ENCODE measurements at regions not wholly inside any gene's neighbourhood (a gene's known extent, or its start where the extent isn't known, plus 50 kb on each side); places are given as distances from the start of the nearest gene placed in this dataset.

DNA sequence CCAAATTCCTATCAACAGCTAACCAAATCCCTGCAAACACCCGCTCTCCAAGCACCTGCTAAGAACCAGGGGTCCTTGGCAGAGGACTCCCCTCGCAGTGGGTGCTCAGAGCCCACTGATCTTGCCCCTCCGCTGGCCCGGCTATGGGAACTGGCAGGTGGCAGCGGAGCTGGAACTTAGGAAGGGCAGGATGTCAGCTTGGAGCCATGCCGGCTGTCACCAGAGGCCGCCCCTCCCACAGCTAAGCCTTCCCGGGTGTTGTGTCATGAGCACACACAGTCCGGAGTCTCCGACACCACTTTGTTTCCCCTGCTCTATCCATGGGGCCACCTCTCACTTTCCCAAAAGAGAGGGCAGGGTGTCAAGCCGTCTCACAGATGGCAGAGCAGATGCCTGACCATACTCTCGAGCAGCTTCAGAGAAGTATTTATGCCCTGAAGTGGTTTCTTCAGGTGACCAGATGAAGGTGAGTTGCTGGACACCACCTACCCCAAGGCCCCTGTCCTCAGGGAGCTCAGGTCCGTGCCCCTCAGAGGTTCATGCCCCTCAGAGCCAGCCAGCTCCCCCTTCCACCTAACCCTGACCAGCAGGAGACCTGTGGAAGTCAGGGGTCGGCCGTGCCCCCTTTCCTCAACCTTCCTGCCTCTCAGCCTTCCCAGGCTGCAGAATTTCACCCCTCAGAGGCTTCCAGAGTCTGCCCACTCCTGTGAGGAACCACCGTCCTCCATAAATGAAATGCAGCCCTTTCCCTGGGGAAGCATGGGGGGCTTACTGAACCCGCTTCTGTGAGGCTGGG is 545.7 kb upstream of the B3GAT1 start:
- Histone ChIP-seq H3K79me2 (ENCODE audit: insufficient read depth, low read length) (no peaks in the 10 kb centered on the region), H3K4me3 (replicated peaks in 1 of 2; ENCODE audit: low read depth in 1 of 2, low read length in 2 of 2) (no peak overlapping the region), H4K20me1 (ENCODE audit: insufficient read depth) (no peaks in the 10 kb centered on the region), H3K4me2 (ENCODE audit: low read length) (no peak overlapping the region), H3K27ac (ENCODE audit: low read depth, low read length) (no peak overlapping the region), H3K9me2 (ENCODE audit: insufficient read depth) (no peaks in the 10 kb centered on the region), H3K27me3 (ENCODE audit: insufficient read depth, low read length) (peaks cover 11% of the 10 kb centered on the region), H2AFZ (ENCODE audit: low read depth, low read length, poor library complexity, severe bottlenecking) (no peak overlapping the region), H3K9ac (ENCODE audit: low read length) (no peak overlapping the region), H3K4me1 (ENCODE audit: control insufficient read depth in 1 of 2, insufficient read depth in 2 of 2, low read length in 2 of 2) (no peaks in the 10 kb centered on the region), H3K36me3 (ENCODE audit: control insufficient read depth in 1 of 2, insufficient read depth in 2 of 2, low read length in 2 of 2) (no peaks in the 10 kb centered on the region), H3K9me3 (ENCODE audit: control insufficient read depth in 1 of 2, insufficient read depth in 1 of 2, low read depth in 1 of 2, low read length in 2 of 2) (no peaks in the 10 kb centered on the region)
- ChIA-PET RAD21 (ENCODE audit: low non-redundant PET in 1 of 2, low total read pairs in 2 of 2, uncharacterized antibody in 2 of 2, unreplicated experiment in 2 of 2) (no interaction called here), CTCF (no interaction called here), POLR2A (no interaction called here)
- no peak for ATAC-seq
- TF ChIP-seq FOSL1 (IDR thresholded peaks at IDR 0.05; ENCODE audit: low read depth) (no peak), SIN3A (IDR thresholded peaks at IDR 0.05; ENCODE audit: low read depth) (no peak), CEBPB (IDR thresholded peaks at IDR 0.05; ENCODE audit: low read depth) (no peak), RAD21 (IDR thresholded peaks at IDR 0.05; ENCODE audit: low read depth) (no peak), ELF1 (IDR thresholded peaks at IDR 0.05; ENCODE audit: borderline replicate concordance, low read depth) (no peak), EGR1 (IDR thresholded peaks at IDR 0.05; ENCODE audit: low read depth) (no peak), EZH2phosphoT487 (IDR thresholded peaks at IDR 0.05; ENCODE audit: borderline replicate concordance) (no peak), SP1 (IDR thresholded peaks at IDR 0.05; ENCODE audit: low read depth) (no peak), SRF (IDR thresholded peaks at IDR 0.05; ENCODE audit: low read depth) (no peak), TCF7L2 (IDR thresholded peaks at IDR 0.05; ENCODE audit: borderline replicate concordance, extremely low read depth, insufficient read depth, insufficient read length) (no peak), POLR2AphosphoS5 (IDR thresholded peaks at IDR 0.05; ENCODE audit: low read depth, low read length) (no peak), POLR2A (IDR thresholded peaks at IDR 0.05; ENCODE audit: borderline replicate concordance, extremely low read depth, insufficient read depth, insufficient read length) (no peak), JUND (IDR thresholded peaks at IDR 0.05) (no peak)
- TF ChIP-seq, protein P1, sequence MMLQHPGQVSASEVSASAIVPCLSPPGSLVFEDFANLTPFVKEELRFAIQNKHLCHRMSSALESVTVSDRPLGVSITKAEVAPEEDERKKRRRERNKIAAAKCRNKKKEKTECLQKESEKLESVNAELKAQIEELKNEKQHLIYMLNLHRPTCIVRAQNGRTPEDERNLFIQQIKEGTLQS (IDR thresholded peaks at IDR 0.05) = no peak
- TF ChIP-seq, protein P2, sequence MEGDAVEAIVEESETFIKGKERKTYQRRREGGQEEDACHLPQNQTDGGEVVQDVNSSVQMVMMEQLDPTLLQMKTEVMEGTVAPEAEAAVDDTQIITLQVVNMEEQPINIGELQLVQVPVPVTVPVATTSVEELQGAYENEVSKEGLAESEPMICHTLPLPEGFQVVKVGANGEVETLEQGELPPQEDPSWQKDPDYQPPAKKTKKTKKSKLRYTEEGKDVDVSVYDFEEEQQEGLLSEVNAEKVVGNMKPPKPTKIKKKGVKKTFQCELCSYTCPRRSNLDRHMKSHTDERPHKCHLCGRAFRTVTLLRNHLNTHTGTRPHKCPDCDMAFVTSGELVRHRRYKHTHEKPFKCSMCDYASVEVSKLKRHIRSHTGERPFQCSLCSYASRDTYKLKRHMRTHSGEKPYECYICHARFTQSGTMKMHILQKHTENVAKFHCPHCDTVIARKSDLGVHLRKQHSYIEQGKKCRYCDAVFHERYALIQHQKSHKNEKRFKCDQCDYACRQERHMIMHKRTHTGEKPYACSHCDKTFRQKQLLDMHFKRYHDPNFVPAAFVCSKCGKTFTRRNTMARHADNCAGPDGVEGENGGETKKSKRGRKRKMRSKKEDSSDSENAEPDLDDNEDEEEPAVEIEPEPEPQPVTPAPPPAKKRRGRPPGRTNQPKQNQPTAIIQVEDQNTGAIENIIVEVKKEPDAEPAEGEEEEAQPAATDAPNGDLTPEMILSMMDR (IDR thresholded peaks at IDR 0.05 in 2 of 3, conservative IDR thresholded peaks at IDR 0.05 in 1 of 3; ENCODE audit: borderline replicate concordance in 1 of 3, insufficient read depth in 1 of 3, low read depth in 2 of 3, low read length in 2 of 3) = no peak
- TF ChIP-seq, protein P3, sequence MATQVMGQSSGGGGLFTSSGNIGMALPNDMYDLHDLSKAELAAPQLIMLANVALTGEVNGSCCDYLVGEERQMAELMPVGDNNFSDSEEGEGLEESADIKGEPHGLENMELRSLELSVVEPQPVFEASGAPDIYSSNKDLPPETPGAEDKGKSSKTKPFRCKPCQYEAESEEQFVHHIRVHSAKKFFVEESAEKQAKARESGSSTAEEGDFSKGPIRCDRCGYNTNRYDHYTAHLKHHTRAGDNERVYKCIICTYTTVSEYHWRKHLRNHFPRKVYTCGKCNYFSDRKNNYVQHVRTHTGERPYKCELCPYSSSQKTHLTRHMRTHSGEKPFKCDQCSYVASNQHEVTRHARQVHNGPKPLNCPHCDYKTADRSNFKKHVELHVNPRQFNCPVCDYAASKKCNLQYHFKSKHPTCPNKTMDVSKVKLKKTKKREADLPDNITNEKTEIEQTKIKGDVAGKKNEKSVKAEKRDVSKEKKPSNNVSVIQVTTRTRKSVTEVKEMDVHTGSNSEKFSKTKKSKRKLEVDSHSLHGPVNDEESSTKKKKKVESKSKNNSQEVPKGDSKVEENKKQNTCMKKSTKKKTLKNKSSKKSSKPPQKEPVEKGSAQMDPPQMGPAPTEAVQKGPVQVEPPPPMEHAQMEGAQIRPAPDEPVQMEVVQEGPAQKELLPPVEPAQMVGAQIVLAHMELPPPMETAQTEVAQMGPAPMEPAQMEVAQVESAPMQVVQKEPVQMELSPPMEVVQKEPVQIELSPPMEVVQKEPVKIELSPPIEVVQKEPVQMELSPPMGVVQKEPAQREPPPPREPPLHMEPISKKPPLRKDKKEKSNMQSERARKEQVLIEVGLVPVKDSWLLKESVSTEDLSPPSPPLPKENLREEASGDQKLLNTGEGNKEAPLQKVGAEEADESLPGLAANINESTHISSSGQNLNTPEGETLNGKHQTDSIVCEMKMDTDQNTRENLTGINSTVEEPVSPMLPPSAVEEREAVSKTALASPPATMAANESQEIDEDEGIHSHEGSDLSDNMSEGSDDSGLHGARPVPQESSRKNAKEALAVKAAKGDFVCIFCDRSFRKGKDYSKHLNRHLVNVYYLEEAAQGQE (IDR thresholded peaks at IDR 0.05; ENCODE audit: low read depth) = no peak
- TF ChIP-seq, protein P4, sequence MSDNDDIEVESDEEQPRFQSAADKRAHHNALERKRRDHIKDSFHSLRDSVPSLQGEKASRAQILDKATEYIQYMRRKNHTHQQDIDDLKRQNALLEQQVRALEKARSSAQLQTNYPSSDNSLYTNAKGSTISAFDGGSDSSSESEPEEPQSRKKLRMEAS (IDR thresholded peaks at IDR 0.05) = no peak
- intact Hi-C loops (cut with micrococcal nuclease) = no loop called here
- no peak for DNase-seq (ENCODE audit: low read depth, low spot score)
- BruUV-seq (replicated peaks) = no TSS peak

Measured in HCT116 (cell line).